Hematopoietic multipotent progenitor cell treated with erythropoietin and hydrocortisone succinate and interleukin-3 and kit ligand, for 6 days (in vitro differentiated cells): ENCODE measurements at regions not wholly inside any gene's neighbourhood (a gene's known extent, or its start where the extent isn't known, plus 50 kb on each side); places are given as distances from the start of the nearest gene placed in this dataset.
"Not testable (repeated sequence)": the region's sequence is repeated elsewhere in the genome, so short reads cannot be mapped to it uniquely, and the experiment has no call there.

ENCODE experiments used
- DNase-seq: peaks from one replicate; pipeline ENCODE4 v3.0.0-alpha.2; 2015

DNA sequence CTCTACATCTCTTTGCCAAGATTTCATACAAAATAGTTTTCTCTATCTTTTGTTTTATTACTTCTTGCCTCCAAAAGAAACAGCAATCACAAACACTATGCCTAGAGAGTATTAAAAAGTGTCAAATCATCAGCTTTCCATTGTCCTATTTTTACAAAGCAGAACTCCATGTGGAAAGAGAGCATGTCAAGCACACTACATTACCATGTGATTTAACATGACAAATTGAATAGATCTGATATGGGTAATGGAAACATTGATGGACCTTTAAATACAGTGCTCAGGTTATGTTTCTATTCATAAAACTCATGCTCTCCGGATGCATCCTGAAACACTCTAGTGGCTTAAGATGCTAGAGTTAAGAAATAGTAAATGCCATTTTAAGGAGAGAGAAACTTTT is 791.4 kb upstream of the CTNND2 start:
- no peak for DNase-seq

DNA sequence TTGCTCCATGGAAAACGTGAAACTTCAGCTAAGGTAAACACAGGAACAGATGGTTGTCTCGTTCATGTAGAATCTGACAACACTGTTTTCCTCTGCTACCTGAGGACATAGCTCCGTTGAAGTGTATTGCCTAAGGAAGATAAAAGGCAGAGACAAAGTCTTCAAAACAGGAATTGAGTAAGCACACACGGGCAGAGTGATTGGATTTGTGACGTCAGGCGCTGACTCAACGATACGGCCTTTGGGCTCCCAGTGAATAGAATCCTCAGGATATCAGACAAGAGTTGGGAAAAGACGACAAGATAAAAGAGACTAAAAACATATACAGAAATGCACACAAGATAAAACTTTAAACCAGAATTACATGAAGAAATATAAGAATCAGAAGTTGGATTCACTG is 787.1 kb upstream of the CTNND2 start:
- no peak for DNase-seq

DNA sequence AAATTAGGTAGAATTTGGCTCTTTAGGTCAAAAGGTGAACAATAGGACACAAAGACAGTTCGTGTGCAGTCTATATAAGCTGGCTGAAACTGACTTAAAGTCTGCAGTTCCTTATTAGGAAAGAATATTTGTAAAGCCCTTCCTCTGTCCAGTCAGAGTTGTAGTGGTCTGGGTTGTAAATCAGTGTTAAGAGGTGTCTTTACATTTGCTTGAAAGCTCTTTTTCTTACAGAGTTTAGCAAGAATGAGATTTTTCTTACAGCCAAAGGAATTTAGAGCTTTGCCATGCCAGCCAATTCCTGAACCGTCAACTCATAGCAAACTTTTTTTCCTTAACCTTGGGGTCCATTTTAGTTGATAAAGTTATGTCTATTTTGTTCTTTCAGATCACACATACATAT is 786.1 kb upstream of the CTNND2 start:
- DNase-seq = no peak

DNA sequence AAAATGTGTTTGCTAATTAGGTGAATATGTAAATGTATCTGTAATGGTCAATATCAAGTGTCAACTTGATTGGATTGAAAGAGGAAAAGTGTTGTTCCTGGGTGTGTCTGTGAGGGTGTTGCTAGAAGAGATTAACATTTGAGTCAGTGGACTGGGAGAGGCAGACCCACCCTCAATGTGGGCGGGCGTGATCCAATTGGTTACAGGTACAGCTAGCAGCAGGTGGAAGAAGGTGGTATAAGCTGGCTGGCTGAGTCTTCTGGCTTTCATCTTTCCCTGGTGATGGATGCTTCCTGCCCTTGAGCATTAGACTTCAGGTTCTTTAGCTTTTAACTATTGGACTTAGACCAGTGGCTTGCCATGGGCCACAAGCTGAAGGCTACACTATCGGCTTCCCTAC is 779.0 kb upstream of the CTNND2 start:
- no peak for DNase-seq

DNA sequence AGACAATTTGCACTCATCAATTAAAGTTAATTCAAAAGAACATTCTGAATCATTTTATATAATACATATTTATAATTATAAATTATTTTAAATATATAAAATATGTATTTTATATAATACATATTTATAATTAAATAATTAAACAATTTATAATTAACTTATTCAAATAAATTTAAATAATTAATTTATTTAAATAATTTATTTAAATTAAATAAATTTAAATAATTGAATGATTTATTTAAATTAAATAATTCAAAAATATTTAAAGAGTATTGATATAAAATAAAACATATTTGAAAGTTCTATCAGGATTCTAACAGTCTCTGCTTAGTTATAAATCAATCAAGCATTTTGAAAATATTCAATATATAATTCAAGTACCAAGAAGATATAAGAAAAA is 775.5 kb upstream of the CTNND2 start:
- no peak for DNase-seq

DNA sequence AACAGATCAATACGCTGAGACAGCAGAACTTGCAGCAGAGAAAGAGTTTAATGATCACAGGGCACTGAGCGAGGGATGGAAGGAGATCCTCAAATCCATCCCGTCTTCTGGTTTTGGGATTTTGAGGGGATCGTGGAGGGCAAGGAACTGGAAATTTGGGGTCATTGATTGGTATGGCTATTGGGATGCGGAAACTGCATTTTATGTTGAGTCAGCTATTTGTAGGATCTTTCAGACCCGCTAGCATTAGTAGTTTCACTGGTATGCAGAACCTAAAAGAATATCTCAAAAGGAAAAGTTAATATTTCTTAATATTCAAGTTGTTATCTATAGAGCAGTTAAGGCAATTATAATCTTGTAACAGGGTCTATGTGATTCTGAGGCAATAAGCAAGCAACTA is 771.7 kb upstream of the CTNND2 start:
- no peak for DNase-seq

DNA sequence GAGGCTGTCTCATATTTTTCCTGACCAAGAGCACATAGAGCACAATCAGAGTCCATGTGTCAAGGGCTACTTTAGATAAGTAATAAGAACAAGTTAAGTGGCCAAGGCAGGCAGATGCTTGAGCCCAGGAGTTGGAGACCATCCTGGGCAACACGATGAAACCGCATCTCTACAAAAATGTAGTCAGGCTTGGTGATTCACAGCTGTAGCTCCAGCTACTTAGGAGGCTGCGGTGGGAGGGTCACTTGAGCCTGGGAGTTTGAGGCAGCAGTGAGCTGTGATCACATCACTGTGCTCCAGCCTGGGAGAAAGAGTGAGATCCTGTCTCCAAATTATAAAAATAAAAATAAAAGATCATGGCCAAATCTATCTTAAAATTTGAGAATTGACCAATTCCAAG is 767.9 kb upstream of the CTNND2 start:
- no peak for DNase-seq

DNA sequence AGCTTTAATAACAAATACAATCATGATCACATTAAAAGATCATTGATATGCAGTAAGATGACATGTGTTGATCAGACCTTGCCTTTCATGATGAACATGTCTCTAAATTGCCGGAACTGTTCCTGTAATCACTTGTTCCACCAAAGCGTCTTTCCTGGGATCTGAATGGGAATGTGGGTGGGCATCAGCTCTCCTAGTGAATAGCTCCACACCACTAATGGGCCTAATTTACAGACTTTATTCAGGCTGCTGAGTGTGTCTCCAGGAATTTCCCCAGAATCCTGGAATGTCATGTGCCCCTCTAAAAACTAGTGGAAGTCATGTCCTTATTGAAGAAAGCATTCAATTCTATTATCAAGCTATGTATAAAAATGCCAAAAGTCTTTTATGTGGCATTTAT is 765.1 kb upstream of the CTNND2 start:
- DNase-seq = no peak

DNA sequence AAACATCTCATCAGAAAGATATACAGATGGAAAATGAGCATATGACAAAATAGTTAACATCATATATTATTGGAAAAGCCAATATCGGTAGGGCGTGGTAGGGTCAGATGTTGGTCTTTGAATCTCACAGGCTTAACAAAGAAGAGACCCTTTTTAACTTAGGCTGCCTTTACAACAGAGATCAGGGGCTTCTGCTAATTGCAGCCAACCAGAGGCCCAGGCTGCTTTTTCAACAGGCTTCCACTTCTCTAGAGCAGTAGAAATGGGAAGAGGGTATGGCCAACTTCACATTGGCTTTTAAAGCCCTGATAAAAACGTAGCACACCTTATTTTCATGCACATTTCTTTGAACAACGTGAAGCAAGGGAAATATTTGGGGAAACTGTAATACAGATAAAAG is 764.3 kb upstream of the CTNND2 start:
- no peak for DNase-seq

DNA sequence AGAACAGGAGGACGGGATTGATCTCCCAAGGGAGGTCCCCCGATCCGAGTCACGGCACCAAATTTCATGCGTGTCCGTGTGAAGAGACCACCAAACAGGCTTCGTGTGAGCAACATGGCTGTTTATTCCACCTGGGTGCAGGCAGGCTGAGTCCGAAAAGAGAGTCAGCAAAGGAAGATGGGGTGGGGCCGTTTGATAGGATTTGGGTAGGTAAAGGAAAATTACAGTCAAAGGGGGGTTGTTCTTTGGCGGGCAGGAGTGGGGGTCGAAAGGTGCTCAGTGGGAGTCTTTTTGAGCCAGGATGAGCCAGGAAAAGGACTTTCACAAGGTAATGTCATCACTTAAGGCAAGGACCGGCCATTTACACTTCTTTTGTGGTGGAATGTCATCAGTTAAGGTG is 763.6 kb upstream of the CTNND2 start:
- DNase-seq = not testable (repeated sequence)

DNA sequence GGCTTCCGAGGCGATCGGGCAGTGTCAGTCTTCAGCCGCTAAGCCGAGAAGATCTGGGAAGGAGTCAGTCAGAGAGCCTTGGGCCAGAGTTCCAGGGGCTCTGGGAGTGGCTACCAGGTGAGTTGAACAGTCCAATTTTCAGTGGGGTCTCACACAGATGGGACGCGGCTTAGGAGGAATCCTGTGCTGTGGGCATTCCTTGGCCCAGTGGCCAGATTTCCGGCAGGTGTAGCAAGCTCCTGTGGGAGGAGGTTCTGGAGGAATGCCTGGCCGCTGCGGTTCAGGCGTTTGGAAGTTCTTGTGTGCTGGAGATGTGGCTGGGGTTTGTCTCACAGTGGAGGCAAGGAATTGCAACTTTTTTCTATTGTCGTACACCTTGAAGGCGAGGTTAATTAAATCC is 761.5 kb upstream of the CTNND2 start:
- not testable (repeated sequence) for DNase-seq

DNA sequence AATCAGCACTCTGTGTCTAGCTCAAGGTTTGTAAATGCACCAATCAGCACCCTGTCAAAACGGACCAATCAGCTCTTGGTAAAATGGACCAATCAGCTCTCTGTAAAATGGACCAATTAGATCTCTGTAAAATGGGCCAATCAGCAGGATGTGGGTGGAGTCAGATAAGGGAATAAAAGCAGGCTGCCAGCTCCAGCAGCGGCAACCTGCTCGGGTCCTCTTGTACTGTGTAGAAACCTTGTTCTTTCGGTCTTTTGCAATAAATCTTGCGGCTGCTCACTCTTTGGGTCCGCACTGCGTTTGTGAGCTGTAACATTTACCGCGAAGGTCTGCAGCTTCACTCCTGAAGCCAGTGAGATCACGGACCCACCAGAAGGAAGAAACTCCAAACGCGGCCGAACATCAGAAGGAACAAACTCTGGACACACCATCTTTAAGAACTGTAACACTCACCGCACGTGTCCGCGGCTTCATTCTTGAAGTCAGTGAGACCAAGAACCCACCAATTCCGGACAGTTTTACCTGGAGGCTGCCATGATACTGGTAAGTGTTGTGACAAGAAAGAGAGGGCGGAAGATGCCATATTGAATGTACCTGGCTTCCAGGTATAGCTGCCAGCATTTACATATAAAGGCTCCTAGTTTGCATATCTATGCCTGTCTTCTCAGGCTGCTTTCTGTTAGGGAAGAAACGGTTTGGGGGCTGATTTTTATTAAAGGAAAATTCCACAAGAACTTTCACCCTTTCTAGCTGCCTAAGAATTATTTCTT is 758.5 kb upstream of the CTNND2 start:
- no peak for DNase-seq

DNA sequence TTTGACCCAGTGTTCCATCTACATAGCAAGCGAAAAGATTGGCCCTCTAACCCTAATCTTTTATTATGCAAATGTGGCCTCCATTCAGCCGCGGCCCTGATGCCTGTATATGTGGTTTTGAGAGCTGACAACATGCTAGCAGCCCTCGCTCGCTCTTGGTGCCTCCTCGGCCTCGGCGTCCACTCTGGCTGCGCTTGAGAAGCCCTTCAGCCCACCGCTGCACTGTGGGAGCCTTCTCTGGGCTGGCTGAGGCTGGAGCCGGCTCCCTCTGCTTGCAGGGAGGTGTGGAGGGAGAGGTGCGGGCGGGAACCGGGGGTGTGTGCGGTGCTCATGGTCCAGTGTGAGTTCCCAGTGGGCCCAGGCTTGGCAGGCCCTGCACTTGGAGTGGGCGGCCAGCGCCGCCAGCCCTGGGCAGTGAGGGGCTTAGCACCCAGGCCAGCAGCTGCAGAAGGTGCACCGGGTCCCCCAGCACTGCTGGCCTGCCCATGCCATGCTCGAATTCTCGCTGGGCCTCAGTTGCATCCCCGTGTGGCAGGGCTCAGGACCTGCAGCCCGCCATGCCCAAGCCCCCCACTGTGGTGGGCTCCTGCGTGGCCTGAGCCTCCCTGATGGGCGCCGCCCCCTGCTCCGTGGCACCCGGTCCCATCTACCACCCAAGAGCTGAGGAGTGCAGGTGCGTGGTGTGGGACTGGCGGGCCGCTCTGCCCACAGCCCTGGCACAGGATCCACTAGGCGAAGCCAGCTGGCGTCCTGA is 757.5 kb upstream of the CTNND2 start:
- DNase-seq = no peak

DNA sequence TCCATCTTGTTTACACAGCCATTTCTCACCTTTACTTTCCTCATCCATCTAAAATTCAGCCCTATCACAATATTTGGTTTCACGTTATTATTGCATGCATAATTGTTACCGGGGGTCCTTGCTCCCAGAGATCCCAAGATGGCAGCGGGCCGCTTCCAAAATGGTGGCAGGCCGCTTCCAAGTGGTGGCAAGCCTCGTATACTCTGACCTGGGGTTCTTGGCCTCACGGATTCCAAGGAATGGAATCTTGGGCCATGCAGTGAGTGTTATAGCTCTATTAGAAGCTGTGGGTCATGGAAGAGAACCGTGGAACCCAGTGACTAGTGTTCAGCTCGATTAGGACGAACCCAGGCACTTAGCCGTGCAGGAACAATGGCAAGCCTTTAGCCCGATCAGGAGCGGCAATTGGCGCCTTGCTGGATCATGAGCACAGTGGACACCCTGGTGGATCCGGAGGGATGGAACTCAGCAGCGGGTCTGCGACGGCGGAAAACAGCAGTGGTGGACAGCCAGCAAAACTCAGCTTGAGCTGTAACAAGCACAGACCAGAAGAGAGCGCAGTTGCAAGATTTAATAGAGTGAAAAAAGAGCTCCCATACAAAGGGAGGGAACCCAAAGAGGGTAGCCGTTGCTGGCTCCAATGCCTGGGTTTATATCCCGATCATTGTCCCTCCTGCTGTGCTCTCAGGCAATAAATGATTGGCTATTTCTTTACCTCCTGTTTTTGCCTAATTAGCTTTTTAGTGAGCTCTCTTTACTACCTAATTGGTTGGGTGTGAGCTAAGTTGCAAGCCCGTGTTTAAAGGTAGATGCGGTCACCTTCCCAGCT is 756.2 kb upstream of the CTNND2 start:
- not testable (repeated sequence) for DNase-seq

DNA sequence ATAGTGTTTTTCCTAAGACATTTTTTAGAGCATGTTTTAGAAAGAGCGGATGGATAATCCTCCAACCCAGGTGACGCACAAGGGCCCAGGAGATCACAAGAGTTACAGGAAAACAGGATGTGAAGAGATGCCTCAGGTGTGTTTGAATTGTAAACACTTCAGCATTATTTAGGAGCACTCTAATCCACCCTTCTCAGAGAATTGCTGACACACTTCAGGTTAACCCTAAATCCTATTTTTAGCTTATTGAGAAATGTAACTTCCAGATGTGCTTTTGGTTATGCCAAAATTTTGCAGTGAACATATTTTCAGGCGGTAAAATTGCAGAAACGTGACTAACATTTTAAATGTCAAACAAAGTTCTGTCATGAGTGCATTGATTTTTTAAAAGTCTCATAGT is 755.4 kb upstream of the CTNND2 start:
- no peak for DNase-seq

DNA sequence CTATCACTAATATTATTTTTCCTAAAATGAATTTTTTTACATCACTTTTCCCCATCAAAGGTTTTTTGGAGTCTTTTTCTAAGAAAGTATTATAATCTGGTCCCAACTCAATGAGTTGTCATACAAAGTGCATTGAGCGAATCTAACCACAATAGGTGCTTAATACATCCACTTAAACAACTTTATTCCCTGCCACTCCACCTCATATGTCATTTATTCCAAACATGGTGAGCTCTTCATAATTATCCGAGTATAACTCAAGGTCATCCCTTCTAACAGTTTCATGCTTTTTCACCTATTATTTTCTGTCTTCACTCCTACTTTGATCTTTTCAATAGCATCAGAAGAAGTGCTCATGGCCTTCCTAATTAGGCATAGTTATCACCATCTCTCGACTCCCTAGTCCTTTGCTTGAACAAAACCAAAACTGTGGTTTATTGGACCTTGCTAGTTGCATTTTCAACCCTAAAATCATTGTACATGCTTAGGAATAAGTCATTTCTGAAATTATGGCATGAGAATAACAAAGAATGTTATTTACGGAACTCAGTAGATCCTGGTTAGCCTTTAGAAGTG is 754.7 kb upstream of the CTNND2 start:
- DNase-seq = no peak

DNA sequence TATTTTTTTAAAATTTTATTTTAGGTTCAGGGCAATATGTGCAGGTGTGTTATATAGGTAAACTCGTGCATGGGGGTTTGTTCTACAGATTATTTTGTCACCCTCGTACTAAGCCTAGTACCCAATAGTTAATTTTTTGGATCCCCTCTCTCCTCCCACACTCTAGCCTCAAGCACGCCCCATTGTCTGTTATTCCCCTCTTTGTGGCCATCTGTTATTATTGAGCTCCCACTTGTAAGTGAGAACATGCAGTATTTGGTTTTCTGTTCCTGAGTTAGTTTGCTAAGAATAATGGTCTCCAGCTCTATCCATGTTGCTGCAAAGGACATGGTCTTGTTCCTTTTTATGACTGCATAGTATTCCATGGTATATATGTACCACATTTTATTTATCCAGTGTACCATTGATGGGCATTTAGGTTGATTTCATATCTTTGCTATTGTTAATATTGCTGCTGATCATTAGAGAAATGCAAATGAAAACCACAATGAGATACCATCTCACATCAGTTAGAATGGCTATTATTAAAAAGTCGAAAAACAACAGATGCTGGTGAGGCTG is 753.7 kb upstream of the CTNND2 start:
- DNase-seq = not testable (repeated sequence)

DNA sequence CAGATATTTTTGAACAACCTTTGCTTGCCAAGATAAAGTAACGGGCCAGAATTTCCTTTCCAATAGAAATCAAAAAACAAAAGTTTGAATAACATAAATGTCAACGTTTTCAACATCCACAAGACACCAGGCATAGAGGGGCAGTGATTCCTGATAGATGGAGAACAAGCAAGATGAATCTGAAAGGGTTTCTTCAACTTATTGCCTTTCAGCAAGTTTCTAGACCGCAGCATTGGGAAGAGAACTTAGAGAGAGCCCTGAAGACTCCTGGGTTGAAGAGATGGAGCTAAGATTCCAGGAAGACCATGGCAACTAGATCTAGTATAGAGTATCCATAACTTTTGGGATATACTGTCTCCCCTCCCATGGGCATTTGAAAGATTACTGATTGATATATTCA is 751.4 kb upstream of the CTNND2 start:
- no peak for DNase-seq

DNA sequence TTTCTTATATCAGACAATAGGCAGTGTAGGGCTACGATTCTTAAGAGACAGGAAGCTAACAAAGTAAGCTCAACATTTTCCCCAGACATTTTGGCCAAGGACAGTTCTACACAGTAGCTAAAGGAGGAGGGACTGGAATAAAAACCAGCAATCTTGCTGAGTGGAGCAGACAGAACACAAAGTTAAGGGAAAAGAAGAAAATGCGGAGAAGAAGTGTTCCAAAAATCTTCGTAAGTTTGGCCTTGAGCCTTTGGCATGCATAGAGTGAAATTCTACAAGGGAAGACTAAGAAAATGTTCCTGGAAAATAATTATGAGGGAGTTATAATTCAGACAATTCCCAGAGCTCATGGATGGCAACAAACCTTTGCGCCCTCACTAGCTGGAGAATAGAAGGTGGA is 748.0 kb upstream of the CTNND2 start:
- no peak for DNase-seq

DNA sequence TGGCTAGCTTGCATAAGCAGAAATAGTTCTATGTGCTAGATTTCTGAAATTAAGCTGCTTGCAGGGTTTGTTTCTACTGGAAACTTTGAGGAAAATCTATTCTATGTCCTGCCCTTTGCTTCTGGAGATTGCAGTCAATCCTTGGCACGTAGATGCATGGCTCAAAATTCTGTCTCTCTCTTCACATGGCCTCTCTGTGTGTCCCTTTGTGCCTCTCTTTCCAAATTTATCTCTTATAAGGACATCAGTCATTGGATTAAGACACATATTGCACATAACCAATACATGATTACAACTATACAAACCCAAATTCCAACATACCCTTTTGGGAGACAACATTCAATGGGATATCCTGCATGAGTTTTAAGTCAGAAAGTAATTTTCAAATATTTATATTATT is 744.3 kb upstream of the CTNND2 start:
- DNase-seq = no peak

DNA sequence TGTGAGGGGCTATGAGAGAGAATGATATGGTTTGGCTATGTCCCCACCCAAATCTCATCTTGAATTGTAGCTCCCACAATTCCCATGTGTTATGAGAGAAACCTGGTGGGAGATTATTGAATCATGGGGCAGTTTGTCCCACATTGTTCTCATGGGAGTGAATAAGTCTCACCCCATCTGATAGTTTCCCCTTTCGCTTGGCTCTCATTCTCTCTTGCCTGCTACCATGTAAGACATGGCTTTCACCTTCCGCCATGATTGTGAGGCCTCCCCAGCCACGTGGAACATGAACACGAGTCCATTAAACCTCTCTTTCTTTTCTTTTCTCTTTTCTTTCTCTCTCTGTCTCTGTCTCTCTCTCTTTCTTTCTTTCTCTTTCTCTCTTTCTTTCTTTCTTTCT is 743.4 kb upstream of the CTNND2 start:
- DNase-seq = no peak

DNA sequence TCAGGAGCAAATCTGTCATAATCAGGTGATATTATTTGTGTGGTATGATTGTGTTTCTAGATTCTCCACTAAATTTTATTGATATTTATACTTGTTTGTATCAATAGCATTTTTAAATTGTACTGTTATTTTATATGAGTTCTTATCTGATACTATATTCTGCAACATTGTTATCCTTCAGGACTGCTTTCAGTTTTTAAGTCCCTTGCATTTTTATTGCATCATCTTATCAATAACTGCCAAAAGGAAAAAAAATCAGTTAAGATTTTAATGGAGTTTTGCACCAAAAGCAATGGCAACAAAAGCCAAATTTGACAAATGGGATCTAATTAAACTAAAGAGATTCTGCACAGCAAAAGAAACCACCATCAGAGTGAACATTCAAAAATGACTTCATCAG is 741.3 kb upstream of the CTNND2 start:
- DNase-seq = no peak

DNA sequence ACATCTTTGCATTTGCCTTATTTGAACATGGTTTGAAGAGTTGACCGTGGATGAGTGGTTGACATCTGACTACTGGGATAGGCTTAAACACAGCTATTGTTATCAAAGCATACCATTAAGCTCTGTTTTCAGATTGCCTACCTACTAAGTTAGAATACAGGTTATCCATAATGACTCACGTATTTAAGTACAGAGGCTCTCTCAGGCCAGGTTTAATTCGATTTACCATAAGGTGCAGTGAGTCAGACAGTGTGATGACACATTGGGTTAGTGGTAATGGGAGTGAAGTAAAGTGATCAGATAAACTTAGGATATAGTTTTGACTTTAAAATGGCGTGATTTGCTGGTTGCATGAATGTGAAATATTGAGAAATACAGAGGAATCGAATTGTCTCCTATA is 732.0 kb upstream of the CTNND2 start:
- no peak for DNase-seq
